ENCODE measurements at regions not wholly inside any gene's neighbourhood (a gene's known extent, or its start where the extent isn't known, plus 50 kb on each side); places are given as distances from the start of the nearest gene placed in this dataset.

GRCh38 chr10:33773253-33773573, 438.7 kb upstream of the NRP1 start:
- TF ChIP-seq CTCF (conservative IDR thresholded peaks at IDR 0.05; ENCODE audit: low read length) (no peak), EZH2phosphoT487 (IDR thresholded peaks at IDR 0.05; ENCODE audit: borderline replicate concordance) (no peak)
